Limb (tissue), 2 donors: ENCODE measurements at regions not wholly inside any gene's neighbourhood (a gene's known extent, or its start where the extent isn't known, plus 50 kb on each side); places are given as distances from the start of the nearest gene placed in this dataset.
"Not testable (repeated sequence)": the region's sequence is repeated elsewhere in the genome, so short reads cannot be mapped to it uniquely, and the experiment has no call there.

Experiments
- DNase-seq, 2 donors: peaks; one replicate each; pipeline ENCODE4 v3.0.0-alpha.2; 2016; ENCODE audit errors: extremely low spot score in 2 of 2

- DNase-seq, result no peak
Observed at GRCh38 chr2:89833116-89833779, 1141.8 kb downstream of the RPIA start.

DNA sequence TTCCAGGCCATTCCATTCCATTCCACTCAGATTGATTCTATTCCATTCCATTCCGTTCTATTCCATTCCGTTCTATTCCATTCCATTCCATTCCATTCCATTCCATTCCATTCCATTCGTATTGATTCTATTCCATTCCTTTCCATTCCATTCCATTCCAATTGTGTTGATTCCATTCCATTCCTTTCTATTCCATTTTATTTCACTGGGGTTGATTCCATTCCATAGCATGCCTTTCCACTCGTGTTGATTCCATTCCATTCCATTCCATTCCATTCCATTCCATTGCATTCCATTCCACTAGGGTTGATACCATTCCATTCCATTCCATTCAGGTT is 1142.3 kb downstream of the RPIA start:
- DNase-seq, result peak in 1 of 2 donors; percentile 31

- no peak for DNase-seq
Observed at GRCh38 chr2:89834306-89834705, 1142.8 kb downstream of the RPIA start.

- DNase-seq, result not testable (repeated sequence)
Observed at GRCh38 chr2:89836326-89836725, 1144.9 kb downstream of the RPIA start.

GRCh38 chr2:89837962-89838625 is 1146.6 kb downstream of the RPIA start:
- DNase-seq, result no peak

GRCh38 chr2:89840175-89840574 is 1148.7 kb downstream of the RPIA start:
- DNase-seq, result not testable (repeated sequence)

GRCh38 chr2:89840781-89841475 is 1149.5 kb downstream of the RPIA start:
- not testable (repeated sequence) for DNase-seq

GRCh38 chr2:89841476-89841840 is 1150.0 kb downstream of the RPIA start:
- DNase-seq, result no peak

GRCh38 chr2:89842180-89842908 is 1150.9 kb downstream of the RPIA start:
- no peak for DNase-seq

DNA sequence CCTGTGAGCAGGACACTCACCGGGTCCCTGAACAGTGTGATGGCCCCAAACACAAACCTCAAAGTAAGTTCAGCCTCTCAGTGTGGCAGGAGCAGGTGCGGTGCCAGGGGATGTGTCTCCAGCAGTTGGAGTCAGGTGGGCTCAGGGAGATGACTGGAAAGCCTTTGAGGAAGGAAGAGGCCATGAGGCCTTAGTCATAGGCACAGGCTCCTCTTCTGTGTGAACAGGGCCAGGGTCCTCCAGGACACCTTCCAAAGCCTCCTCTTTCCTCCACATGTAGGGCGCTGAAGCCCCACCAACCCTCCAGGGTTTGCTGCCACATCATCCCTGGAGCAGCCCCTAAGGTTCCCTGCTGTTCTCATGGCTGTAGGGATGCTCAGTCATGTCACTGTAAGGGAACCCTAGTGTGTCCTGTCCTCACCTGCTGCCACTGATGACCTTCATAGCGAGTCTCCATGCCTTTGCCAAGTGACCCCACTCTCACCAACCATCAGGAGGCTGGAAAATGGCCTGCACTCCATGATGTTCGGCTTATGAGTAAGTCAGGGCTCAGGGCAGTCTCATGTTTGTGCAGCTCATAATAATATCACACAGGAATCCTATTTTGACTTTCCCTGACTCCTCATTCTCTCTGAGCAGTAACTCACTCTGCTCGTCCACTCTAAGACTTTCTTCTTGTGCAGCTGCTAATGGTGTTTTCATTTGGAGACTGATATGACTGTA is 1152.9 kb downstream of the RPIA start:
- no peak for DNase-seq

- DNase-seq, result no peak
Observed at GRCh38 chr2:89845532-89845931, 1154.1 kb downstream of the RPIA start.

GRCh38 chr2:89848114-89848513 is 1156.6 kb downstream of the RPIA start:
- DNase-seq, result no peak

GRCh38 chr2:89848763-89849368 is 1157.4 kb downstream of the RPIA start:
- DNase-seq, result no peak

- no peak for DNase-seq
Observed at GRCh38 chr2:89849731-89850130, 1158.3 kb downstream of the RPIA start.

DNA sequence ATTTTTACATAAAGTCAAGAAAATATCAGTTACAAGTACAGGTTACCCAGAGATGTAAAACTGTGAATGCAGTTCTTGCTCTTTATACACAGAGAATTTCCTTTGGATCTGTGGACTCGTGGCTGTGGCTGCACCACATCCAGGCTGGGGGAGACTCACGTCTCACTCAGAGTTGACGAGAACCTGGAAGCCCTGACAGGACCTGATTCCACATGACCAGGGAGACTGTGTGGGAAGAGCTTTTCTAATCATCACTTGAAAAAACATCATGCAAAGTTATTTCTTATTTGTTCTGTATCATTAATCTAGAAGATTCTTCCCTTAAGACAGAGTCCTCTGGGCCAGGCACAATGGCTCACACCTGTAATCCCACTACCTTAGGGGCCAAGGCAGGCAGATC is 1159.0 kb downstream of the RPIA start:
- DNase-seq, result no peak

GRCh38 chr2:89850881-89851582 is 1159.6 kb downstream of the RPIA start:
- no peak for DNase-seq

- DNase-seq, result no peak
Observed at GRCh38 chr2:89851583-89851905, 1160.1 kb downstream of the RPIA start.

DNA sequence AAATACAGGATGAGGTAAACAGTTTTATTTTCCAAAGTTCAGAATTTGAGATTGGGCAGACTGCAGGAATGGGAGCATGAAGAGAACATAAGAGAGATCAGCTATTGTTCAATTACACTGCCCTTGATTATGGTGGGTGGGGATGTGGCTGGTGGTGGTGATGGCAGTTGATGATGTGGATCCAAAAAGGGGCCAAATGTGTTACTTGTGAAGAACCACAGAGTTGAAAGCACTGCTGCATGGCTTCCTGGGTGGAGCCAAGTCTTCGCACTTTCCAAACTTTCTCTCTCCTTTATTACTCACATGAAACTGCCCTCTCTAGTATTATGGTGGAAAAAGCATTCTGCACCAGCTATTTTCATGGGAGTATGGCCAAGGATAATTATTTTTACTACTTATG is 1162.0 kb downstream of the RPIA start:
- DNase-seq, result not testable (repeated sequence)

DNA sequence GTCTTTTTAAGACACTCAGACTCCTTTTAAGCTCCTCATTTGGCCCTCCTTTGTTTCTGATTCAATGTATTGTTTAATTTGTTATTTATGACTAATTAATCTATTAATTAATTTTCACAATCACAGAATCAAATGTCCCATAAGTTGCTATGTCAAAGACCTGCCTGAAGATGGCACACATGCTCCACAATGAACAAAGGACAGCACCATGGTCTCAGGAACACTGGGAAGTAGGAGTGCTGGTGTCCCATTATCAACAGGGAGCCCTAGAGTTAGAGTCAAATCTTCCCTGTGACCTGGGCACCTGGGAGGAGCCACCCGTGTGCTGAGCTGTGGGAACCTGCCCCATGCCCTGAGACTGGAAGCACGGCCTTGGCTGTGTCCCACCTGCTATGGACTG is 1164.3 kb downstream of the RPIA start:
- not testable (repeated sequence) for DNase-seq

DNA sequence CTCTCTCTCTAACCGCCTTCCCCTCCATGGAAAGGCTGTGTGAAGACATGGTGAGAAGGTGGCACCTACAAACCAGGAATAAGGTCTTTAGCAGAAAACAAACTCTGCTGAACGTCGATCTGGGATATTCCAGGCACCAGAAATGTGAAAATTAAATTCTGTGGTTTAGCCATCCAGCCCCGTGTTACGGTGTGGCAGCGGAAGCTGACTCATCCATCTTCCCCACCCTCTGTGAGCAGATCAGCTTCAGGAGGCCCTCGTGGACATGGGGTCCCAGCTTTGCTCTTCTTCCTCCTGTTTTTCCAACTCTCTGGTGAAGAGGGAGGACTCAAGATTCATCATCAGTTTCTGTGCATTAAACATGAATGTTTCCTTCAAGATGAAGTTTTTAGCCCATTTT is 1164.8 kb downstream of the RPIA start:
- not testable (repeated sequence) for DNase-seq

- DNase-seq, result not testable (repeated sequence)
Observed at GRCh38 chr2:89862164-89862563, 1170.7 kb downstream of the RPIA start.
